ENCODE measurements at regions not wholly inside any gene's neighbourhood (a gene's known extent, or its start where the extent isn't known, plus 50 kb on each side); places are given as distances from the start of the nearest gene placed in this dataset.

DNA sequence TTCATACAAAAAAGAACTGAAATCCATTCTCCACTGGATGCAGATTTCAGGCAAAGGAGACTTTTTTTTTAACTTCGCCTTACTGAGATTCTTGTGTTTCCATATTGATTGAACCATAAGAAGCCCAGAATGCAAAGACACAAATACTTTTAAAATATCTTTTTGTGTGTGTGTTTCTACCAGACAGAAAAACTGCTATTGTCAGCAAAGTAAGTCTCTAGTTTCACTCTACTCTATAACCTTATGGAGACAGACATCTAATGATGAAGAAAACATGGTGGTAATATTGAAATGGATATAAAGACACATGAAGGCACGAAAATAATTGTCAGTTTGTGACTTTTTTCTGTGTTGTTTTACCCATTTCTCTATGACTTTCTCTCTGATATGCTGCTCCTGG lies 260.3 kb upstream of the RORB start:
- Histone ChIP-seq H3K4me1 (no peaks in the 10 kb centered on the region), H3K27me3 (no peaks in the 10 kb centered on the region), H3K9me3 (peaks cover 5% of the 10 kb centered on the region), H3K4me3 (no peak overlapping the region), H3K27ac (no peak overlapping the region), H3K36me3 (no peaks in the 10 kb centered on the region)
- no peak for DNase-seq
- TF ChIP-seq, protein P1, sequence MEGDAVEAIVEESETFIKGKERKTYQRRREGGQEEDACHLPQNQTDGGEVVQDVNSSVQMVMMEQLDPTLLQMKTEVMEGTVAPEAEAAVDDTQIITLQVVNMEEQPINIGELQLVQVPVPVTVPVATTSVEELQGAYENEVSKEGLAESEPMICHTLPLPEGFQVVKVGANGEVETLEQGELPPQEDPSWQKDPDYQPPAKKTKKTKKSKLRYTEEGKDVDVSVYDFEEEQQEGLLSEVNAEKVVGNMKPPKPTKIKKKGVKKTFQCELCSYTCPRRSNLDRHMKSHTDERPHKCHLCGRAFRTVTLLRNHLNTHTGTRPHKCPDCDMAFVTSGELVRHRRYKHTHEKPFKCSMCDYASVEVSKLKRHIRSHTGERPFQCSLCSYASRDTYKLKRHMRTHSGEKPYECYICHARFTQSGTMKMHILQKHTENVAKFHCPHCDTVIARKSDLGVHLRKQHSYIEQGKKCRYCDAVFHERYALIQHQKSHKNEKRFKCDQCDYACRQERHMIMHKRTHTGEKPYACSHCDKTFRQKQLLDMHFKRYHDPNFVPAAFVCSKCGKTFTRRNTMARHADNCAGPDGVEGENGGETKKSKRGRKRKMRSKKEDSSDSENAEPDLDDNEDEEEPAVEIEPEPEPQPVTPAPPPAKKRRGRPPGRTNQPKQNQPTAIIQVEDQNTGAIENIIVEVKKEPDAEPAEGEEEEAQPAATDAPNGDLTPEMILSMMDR (IDR thresholded peaks at IDR 0.05) = no peak
- ATAC-seq = no peak
- intact Hi-C loops (cut with DNase I) = no loop called here

DNA sequence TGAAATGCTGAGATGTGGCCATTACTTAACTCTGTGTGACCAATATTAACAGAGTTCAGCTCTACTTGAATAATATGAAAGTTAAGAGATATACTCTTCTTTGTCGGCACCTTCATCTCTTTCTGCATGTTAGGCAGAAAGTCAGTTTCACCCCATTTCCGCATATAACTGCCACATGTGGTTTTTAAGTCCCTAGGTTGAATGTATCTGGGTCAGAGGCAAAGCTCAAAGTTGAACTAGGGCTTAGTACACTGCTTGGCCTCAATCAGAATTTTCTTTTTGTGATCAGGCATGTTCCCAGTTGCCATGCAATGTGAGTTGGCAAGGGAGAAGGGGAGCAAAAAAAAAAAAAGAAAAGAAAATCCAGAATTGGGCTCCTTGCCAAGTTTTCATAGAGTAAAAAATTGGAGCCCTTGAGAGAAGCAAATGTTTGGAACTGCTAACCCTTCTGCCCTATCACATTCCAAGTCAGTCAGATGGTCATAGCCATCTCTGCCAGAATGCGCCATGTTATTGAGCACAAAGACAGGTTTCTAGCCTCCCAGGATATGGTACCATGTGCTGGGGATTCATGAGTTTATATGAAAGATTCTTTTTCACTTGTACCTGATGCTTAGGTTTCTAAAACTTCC lies 251.2 kb upstream of the RORB start:
- intact Hi-C loops (cut with DNase I) = no loop called here
- H3K27ac ChIP-seq = no peak overlapping the region
- no peaks in the 10 kb centered on the region for H3K27me3 ChIP-seq
- H3K36me3 ChIP-seq = no peaks in the 10 kb centered on the region
- TF ChIP-seq, protein P1 (IDR thresholded peaks at IDR 0.05) = no peak
- H3K4me1 ChIP-seq = no peaks in the 10 kb centered on the region
- DNase-seq (no peak), ATAC-seq (no peak)
- H3K9me3 ChIP-seq = no peaks in the 10 kb centered on the region
- no peak overlapping the region for H3K4me3 ChIP-seq

DNA sequence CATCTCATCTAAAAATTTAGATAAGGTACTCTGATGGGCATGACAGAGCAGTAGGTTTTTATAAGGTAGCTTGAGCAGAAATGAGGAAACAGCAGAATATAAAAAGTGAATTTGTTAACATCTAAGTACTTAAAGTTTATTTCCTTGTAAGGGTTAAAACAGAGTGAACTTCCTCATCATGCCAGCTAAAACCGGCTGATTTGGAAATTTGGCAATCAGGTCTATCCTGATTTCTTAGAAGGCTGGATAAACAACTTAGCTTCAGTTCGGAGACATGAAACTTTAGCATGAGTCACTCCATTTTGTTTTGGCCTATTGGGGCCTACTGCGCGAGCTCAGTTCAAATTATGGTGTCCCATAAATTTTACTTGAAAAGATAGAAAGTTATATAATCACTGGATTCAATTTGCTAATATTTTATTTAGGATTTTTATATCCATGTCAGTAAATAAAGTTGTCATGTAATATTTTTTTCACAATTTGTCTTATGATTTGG lies 241.6 kb upstream of the RORB start:
- Histone ChIP-seq H3K4me1 (no peaks in the 10 kb centered on the region), H3K9me3 (no peaks in the 10 kb centered on the region), H3K36me3 (no peaks in the 10 kb centered on the region), H3K27ac (no peak overlapping the region), H3K27me3 (no peaks in the 10 kb centered on the region), H3K4me3 (no peak overlapping the region)
- DNase-seq (no peak), ATAC-seq (no peak)
- intact Hi-C loops (cut with DNase I) = no loop called here
- TF ChIP-seq, protein P1 (IDR thresholded peaks at IDR 0.05) = no peak

DNA sequence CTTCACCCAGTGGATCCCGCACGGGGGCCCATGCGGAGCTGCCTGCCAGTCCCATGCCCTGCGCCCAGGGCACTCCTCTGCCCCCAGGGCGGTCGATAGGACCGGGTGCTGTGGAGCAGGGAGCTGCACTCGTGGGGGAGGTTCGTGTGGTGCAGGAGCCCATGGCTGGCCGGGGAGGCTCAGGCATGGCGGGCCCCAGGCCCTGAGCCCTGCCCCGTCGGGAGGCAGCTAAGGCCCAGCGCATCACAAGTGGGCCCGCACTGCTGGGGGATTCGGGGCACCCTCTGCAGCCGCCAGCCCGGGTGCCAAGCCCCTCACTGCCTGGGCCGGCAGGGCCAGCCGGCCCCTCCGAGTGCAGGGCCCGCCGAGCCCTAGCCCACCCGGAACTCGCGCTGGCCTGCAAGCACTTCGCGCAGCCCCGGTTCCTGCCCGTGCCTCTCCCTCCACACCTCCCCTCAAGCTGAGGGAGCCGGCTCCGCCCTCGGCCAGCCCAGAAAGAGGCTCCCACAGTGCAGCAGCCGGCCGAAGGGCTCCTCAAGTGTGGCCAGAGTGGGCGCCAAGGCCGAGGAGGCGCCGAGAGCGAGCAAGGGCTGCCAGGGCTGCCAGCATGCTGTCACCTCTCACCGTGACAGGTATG lies 221.1 kb upstream of the RORB start:
- TF ChIP-seq, protein P1 (IDR thresholded peaks at IDR 0.05) = no peak
- intact Hi-C loops (cut with DNase I) = no loop called here
- DNase-seq (no peak), ATAC-seq (peak; percentile 33)
- no peaks in the 10 kb centered on the region for H3K27me3 ChIP-seq
- H3K27ac ChIP-seq = no peak overlapping the region
- no peaks in the 10 kb centered on the region for H3K4me1 ChIP-seq
- H3K4me3 ChIP-seq = no peak overlapping the region
- H3K36me3 ChIP-seq = no peaks in the 10 kb centered on the region
- no peaks in the 10 kb centered on the region for H3K9me3 ChIP-seq

DNA sequence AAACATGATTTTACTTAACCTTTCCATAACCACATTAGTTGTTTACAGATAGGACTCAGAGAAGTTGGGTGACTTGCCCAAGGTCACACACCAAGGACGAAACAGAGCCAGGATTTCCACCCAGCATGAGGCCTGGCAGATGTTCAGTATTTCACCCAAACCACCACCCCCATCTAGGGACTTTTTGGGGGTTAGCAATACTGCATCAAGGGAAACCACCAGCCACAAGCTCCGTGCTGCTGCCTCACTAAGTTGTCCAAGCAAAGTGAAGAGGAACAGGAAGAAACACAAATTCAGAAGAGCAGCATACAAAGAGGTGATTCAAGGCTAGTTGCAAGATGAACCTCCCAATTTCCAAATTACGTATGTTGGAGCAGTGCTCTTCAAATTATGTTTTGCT lies 219.6 kb upstream of the RORB start:
- no peak overlapping the region for H3K4me3 ChIP-seq
- H3K9me3 ChIP-seq = no peaks in the 10 kb centered on the region
- DNase-seq (no peak), ATAC-seq (no peak)
- H3K36me3 ChIP-seq = no peaks in the 10 kb centered on the region
- no peaks in the 10 kb centered on the region for H3K4me1 ChIP-seq
- intact Hi-C loops (cut with DNase I) = no loop called here
- H3K27ac ChIP-seq = no peak overlapping the region
- no peaks in the 10 kb centered on the region for H3K27me3 ChIP-seq
- TF ChIP-seq, protein P1 (IDR thresholded peaks at IDR 0.05) = no peak
